Left ventricle myocardium inferior (tissue), 1 donor: ENCODE measurements at regions not wholly inside any gene's neighbourhood (a gene's known extent, or its start where the extent isn't known, plus 50 kb on each side); places are given as distances from the start of the nearest gene placed in this dataset.

Experiments used
- DNase-seq: peaks from one replicate; pipeline ENCODE4 v3.0.0-alpha.2; 2020
- H3K27ac ChIP-seq: fragments of 200-600 bp; replicated peaks from 2 replicates; pipeline ENCODE4 v1.8.0; 2021
- H3K27me3 ChIP-seq: fragments of 200-600 bp; 2 replicates; pipeline ENCODE4 v1.8.0; 2021; ENCODE audit warnings: low read depth
- H3K36me3 ChIP-seq: fragments of 200-600 bp; 2 replicates; pipeline ENCODE4 v1.8.0; 2021
- H3K4me1 ChIP-seq: fragments of 200-600 bp; 2 replicates; pipeline ENCODE4 v1.8.0; 2021
- H3K4me3 ChIP-seq: fragments of 200-600 bp; 2 replicates; pipeline ENCODE4 v1.8.0; 2021; ENCODE audit warnings: mild to moderate bottlenecking, moderate library complexity
- H3K9me3 ChIP-seq: fragments of 200-600 bp; replicated peaks from 2 replicates; pipeline ENCODE4 v1.8.0; 2021
- intact Hi-C: fragments of 100-400 bp; cut with micrococcal nuclease; formaldehyde crosslinking; loops from one replicate; pipeline ENCODE4 v1.11.0; 2022
- TF ChIP-seq, protein P1 (sequence below): fragments of 200-600 bp; IDR thresholded peaks from 2 replicates; pipeline ENCODE4 v1.8.0; 2021; ENCODE audit warnings: antibody characterized with exemption, mild to moderate bottlenecking, borderline replicate concordance
- donor health status: DM: no; HTN: yes; CAD: no; lungs with severe emphysema.

DNA sequence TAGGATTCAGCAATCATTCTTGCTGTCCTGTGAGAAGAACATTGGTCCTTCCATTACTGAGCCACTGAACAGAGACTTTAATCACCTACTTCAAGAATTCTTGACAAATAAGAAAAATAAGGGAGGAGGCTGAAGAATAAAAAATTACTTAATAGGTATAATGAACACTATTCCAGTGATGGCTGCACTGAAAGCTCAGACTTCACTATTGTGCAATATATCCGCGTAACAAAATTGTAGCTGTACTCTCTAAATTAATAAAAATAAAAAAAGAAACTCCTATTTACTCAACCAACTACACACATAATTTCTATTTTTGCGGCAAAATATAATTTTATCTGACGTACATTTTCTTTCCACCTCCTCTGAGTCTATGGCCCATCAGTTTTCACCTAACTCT, 2441.0 kb downstream of the PCDH7 start:
- DNase-seq, result no peak
- peaks cover 19% of the 10 kb centered on the region for H3K9me3 ChIP-seq
- no peaks in the 10 kb centered on the region for H3K4me1 ChIP-seq
- no peak overlapping the region for H3K4me3 ChIP-seq
- no peaks in the 10 kb centered on the region for H3K27me3 ChIP-seq
- no peak overlapping the region for H3K27ac ChIP-seq
- no peaks in the 10 kb centered on the region for H3K36me3 ChIP-seq
- TF ChIP-seq, protein P1, sequence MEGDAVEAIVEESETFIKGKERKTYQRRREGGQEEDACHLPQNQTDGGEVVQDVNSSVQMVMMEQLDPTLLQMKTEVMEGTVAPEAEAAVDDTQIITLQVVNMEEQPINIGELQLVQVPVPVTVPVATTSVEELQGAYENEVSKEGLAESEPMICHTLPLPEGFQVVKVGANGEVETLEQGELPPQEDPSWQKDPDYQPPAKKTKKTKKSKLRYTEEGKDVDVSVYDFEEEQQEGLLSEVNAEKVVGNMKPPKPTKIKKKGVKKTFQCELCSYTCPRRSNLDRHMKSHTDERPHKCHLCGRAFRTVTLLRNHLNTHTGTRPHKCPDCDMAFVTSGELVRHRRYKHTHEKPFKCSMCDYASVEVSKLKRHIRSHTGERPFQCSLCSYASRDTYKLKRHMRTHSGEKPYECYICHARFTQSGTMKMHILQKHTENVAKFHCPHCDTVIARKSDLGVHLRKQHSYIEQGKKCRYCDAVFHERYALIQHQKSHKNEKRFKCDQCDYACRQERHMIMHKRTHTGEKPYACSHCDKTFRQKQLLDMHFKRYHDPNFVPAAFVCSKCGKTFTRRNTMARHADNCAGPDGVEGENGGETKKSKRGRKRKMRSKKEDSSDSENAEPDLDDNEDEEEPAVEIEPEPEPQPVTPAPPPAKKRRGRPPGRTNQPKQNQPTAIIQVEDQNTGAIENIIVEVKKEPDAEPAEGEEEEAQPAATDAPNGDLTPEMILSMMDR, result no peak
- intact Hi-C loops, result no loop called here

DNA sequence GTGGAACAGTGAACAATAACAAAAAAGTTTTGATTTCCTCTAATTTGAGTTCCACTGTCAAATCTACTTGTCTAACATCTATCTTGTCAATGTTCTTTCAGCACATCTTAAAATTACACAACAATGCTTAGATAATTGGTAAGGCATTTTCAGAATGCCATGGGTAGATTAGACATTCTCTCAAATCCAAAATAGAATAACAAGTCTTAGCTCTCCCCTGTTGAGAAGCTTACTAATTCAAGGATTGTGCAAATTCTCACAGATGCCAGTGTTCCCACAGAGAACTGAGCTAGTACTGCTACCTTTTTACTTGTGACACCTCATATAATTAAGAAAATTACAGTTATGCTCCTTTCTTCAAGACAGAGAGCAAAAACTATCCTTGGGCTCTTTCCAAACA, 2442.0 kb downstream of the PCDH7 start:
- intact Hi-C loops, result no loop called here
- no peak for DNase-seq
- TF ChIP-seq, protein P1, result no peak
- H3K36me3 ChIP-seq, result no peaks in the 10 kb centered on the region
- H3K4me1 ChIP-seq, result no peaks in the 10 kb centered on the region
- H3K9me3 ChIP-seq, result peaks cover 10% of the 10 kb centered on the region
- no peak overlapping the region for H3K27ac ChIP-seq
- H3K27me3 ChIP-seq, result no peaks in the 10 kb centered on the region
- H3K4me3 ChIP-seq, result no peak overlapping the region

DNA sequence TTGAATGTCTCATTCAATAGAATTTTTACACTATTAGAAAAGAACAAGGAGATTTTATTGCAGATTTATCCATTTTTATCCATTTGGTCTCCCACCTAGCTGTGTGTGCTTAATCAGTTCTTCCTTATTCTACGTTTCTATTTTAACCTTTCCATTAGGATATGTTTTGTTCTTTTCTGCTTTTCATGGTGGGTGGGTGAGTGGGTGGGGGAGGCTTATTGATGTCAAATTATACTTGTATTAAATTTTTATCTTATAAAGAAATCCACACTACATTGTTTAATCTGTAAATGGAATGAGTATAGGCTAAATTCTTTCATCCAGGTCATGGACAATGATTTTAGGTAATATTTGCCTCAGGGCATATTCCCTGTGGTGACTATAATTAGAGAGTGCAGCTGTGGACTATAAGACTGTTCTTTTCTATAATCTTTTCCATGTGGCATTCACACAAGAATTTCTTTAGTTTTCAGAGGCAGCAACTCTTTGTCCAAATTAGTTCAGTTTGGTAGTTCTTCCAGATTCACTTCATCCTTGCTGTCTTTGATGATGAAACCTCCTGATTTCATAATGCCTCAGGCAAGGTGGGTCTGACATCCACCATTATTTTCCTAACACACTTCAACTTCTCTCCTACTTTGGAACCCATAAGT, 2451.8 kb downstream of the PCDH7 start:
- intact Hi-C loops, result no loop called here

DNA sequence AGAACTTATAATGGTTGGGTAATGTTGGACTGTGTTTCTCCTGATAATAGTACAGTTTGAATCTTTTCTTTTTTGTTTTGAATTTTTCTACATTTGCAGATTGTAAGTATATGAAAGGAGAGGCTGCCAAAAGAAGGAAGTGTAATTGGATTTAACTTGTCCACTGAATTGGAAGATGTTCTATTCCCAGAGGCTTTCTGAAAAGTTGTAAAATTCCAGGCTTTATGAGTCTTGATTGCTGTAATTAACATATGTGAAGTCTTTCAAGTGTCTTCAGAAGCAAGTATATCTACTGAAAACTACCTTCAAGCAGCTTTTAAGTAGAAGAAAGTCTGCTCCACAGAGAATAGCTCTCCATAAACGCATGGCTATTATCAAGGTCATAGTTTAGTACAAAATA, 2456.4 kb downstream of the PCDH7 start:
- H3K27ac ChIP-seq, result no peak overlapping the region
- TF ChIP-seq, protein P1, result no peak
- intact Hi-C loops, result no loop called here
- H3K4me3 ChIP-seq, result no peak overlapping the region
- H3K9me3 ChIP-seq, result peaks cover 24% of the 10 kb centered on the region
- DNase-seq, result no peak
- no peaks in the 10 kb centered on the region for H3K4me1 ChIP-seq
- no peaks in the 10 kb centered on the region for H3K27me3 ChIP-seq
- no peaks in the 10 kb centered on the region for H3K36me3 ChIP-seq

More for the DNA sequence above, 2451.8 kb downstream of the PCDH7 start:
- H3K9me3 ChIP-seq, result no peaks in the 10 kb centered on the region
- H3K36me3 ChIP-seq, result no peaks in the 10 kb centered on the region
- no peak overlapping the region for H3K27ac ChIP-seq
- TF ChIP-seq, protein P1, result no peak
- DNase-seq, result no peak
- H3K4me3 ChIP-seq, result no peak overlapping the region
- H3K27me3 ChIP-seq, result no peaks in the 10 kb centered on the region
- H3K4me1 ChIP-seq, result no peaks in the 10 kb centered on the region

DNA sequence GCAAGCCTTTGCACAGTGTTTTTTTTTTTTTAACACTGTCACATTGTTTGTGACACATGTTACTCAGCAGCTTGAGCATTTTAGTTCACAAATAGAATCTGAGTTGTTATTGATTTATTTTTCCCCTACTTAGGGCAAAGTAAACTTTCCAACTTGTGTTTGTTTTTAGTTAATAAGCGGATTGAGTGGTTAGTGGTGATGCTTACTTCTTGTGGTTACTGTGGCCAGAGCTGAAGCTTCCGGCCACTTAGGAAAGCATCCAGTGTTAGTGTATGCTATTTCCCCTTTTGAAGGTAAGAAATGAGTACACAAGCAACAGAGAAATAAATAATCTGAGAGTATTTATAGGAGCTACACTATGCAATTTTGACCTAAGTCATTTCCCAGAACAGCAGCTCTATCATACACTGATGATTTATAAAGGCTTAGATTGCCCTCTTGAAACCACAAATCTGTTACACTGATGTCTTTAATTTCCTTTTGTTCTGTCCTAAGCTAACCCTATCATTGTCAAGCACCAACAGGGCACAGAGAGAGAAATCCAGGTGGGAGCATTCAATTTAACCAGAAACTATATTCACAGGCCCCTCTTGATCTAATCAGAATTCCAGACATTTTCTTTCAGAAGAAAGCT, 2464.6 kb downstream of the PCDH7 start:
- no peak for DNase-seq
- Histone ChIP-seq H3K36me3 (no peaks in the 10 kb centered on the region), H3K27me3 (no peaks in the 10 kb centered on the region), H3K4me3 (no peak overlapping the region), H3K9me3 (peaks cover 9% of the 10 kb centered on the region), H3K4me1 (no peaks in the 10 kb centered on the region), H3K27ac (no peak overlapping the region)
- TF ChIP-seq, protein P1, result no peak
- intact Hi-C loops, result no loop called here
